IMR-90 (cell line): ENCODE measurements at regions not wholly inside any gene's neighbourhood (a gene's known extent, or its start where the extent isn't known, plus 50 kb on each side); places are given as distances from the start of the nearest gene placed in this dataset.

Experiments used
- ATAC-seq: fragments of 200-7000 bp; cut with Tn5 transposase; 2 replicates; pipeline ENCODE4 v1.9.1; 2020; ENCODE audit warnings: low read depth, mild to moderate bottlenecking, moderate library complexity
- BruUV-seq: library from RNA; stranded (reverse); fragments of 400-500 nt; replicated peaks from 2 replicates; lab custom pipeline; 2021; lab: Mats Ljungman, UMichigan
- CTCF ChIA-PET: fragments of 300-600 bp; formaldehyde crosslinking; extraction: SDS; loops from one replicate; lab custom pipeline; 2021; ENCODE audit warnings: antibody characterized with exemption; lab: Yijun Ruan, JAX
- POLR2A ChIA-PET: fragments of 300-600 bp; sonication (Branson Sonifier 250); formaldehyde crosslinking; loops from one replicate; lab custom pipeline; 2022; ENCODE audit warnings: antibody characterized with exemption; ENCODE audit not compliant: unreplicated experiment; lab: Charles Lee
- DNase-seq: peaks from one replicate; pipeline ENCODE4 v3.0.0; 2013
- H2AFZ ChIP-seq: replicated peaks from 2 replicates; pipeline ENCODE3; 2013; ENCODE audit warnings: low read length, mild to moderate bottlenecking; ENCODE audit not compliant: poor library complexity
- H2AK5ac ChIP-seq: 2 replicates; pipeline ENCODE4 v1.6.1; 2013; ENCODE audit warnings: low read depth, low read length, inconsistent platforms
- H2AK9ac ChIP-seq: replicated peaks from 2 replicates; pipeline ENCODE3; 2013; ENCODE audit warnings: mild to moderate bottlenecking, low read depth, low read length, moderate library complexity; ENCODE audit not compliant: poor library complexity
- H2BK120ac ChIP-seq: 2 replicates; pipeline ENCODE4 v1.6.1; 2013; ENCODE audit warnings: low read depth, low read length, inconsistent platforms
- H2BK15ac ChIP-seq: 3 replicates; pipeline ENCODE4 v1.6.1; 2013; ENCODE audit warnings: low read depth, low read length, inconsistent platforms
- H2BK20ac ChIP-seq: 2 replicates; pipeline ENCODE4 v1.6.1; 2013; ENCODE audit warnings: low read depth, mild to moderate bottlenecking, inconsistent platforms, low read length, moderate library complexity
- H2BK5ac ChIP-seq: 2 replicates; pipeline ENCODE4 v1.6.1; 2013; ENCODE audit warnings: mild to moderate bottlenecking, low read depth, low read length, inconsistent platforms; ENCODE audit not compliant: poor library complexity, severe bottlenecking
- H3K14ac ChIP-seq: replicated peaks from 2 replicates; pipeline ENCODE4 v1.6.1; 2013; ENCODE audit warnings: low read depth, low read length, inconsistent platforms
- H3K18ac ChIP-seq: 2 replicates; pipeline ENCODE4 v1.6.1; 2013; ENCODE audit warnings: low read depth, low read length, control low read depth
- H3K23ac ChIP-seq: 2 replicates; pipeline ENCODE4 v1.6.1; 2013; ENCODE audit warnings: low read depth, low read length, inconsistent platforms
- H3K27ac ChIP-seq: 2 replicates; pipeline ENCODE4 v1.5.1; 2013; ENCODE audit warnings: mild to moderate bottlenecking, control low read depth, low read length; ENCODE audit not compliant: insufficient read depth
- H3K27me3 ChIP-seq: 2 replicates; pipeline ENCODE4 v1.6.1; 2013; ENCODE audit warnings: low read length; ENCODE audit not compliant: control insufficient read depth, insufficient read depth
- H3K36me3 ChIP-seq: 2 replicates; pipeline ENCODE4 v1.6.1; 2013; ENCODE audit warnings: low read length, mixed read lengths; ENCODE audit not compliant: control insufficient read depth, insufficient read depth
- H3K4ac ChIP-seq: 2 replicates; pipeline ENCODE4 v1.6.1; 2013; ENCODE audit warnings: low read depth, low read length, inconsistent platforms
- H3K4me1 ChIP-seq: 2 replicates; pipeline ENCODE4 v1.6.1; 2013; ENCODE audit warnings: low read length, mixed read lengths; ENCODE audit not compliant: control insufficient read depth, insufficient read depth
- H3K4me2 ChIP-seq: 2 replicates; pipeline ENCODE4 v1.6.1; 2013; ENCODE audit warnings: low read depth, mild to moderate bottlenecking, control low read depth, low read length, moderate library complexity
- H3K4me3 ChIP-seq: 2 replicates; pipeline ENCODE4 v1.5.1; 2013; ENCODE audit warnings: low read depth, mild to moderate bottlenecking, control low read depth, low read length, moderate library complexity; ENCODE audit not compliant: insufficient read depth
- H3K56ac ChIP-seq: 2 replicates; pipeline ENCODE4 v1.6.1; 2013; ENCODE audit warnings: low read length, inconsistent platforms; ENCODE audit not compliant: insufficient read depth; ENCODE audit errors: extremely low read depth
- H3K79me1 ChIP-seq, 2 experiments: 2 replicates each; pipeline ENCODE4 v1.6.1; 2013; ENCODE audit warnings: low read length in 2 of 2, inconsistent platforms in 1 of 2, low read depth in 1 of 2
- H3K9ac ChIP-seq: 2 replicates; pipeline ENCODE4 v1.6.1; 2013; ENCODE audit warnings: low read depth, low read length, control low read depth
- H3K9me1 ChIP-seq: 2 replicates; pipeline ENCODE4 v1.6.1; 2013; ENCODE audit warnings: low read length, inconsistent platforms; ENCODE audit not compliant: insufficient read depth
- H3K9me3 ChIP-seq: 2 replicates; pipeline ENCODE4 v1.6.1; 2013; ENCODE audit warnings: low read length; ENCODE audit not compliant: control insufficient read depth, insufficient read depth
- H4K20me1 ChIP-seq: 2 replicates; pipeline ENCODE4 v1.6.1; 2013; ENCODE audit warnings: low read length, inconsistent platforms; ENCODE audit not compliant: insufficient read depth
- H4K5ac ChIP-seq: 2 replicates; pipeline ENCODE4 v1.6.1; 2013; ENCODE audit warnings: mild to moderate bottlenecking, low read depth, low read length, control low read depth
- H4K8ac ChIP-seq, 2 experiments: 2 replicates each; pipeline ENCODE4 v1.6.1; 2013; ENCODE audit warnings: low read depth in 2 of 2, low read length in 2 of 2, control low read depth in 1 of 2, inconsistent platforms in 1 of 2
- H4K91ac ChIP-seq: 2 replicates; pipeline ENCODE4 v1.6.1; 2013; ENCODE audit warnings: low read depth, low read length, inconsistent platforms; ENCODE audit not compliant: insufficient read depth
- BHLHE40 ChIP-seq: fragments of 150-350 bp; IDR thresholded peaks from 2 replicates; pipeline ENCODE4 v1.6.1; 2016; ENCODE audit warnings: mild to moderate bottlenecking, low read depth, low read length
- CEBPB ChIP-seq: IDR thresholded peaks from 2 replicates; pipeline ENCODE4 v1.6.1; 2012; ENCODE audit warnings: low read depth, low read length, improper control_type of control experiment
- CHD1 ChIP-seq: IDR thresholded peaks from 2 replicates; pipeline ENCODE4 v1.6.1; 2012; ENCODE audit warnings: low read depth, low read length, improper control_type of control experiment
- FOS ChIP-seq: fragments of 150-350 bp; IDR thresholded peaks from 2 replicates; pipeline ENCODE4 v1.6.1; 2016; ENCODE audit warnings: low read depth, low read length
- MAFK ChIP-seq: IDR thresholded peaks from 2 replicates; pipeline ENCODE4 v1.6.1; 2012; ENCODE audit warnings: low read depth, low read length, improper control_type of control experiment
- MAZ ChIP-seq: IDR thresholded peaks from 2 replicates; pipeline ENCODE4 v1.6.1; 2012; ENCODE audit warnings: low read depth, mild to moderate bottlenecking, low read length, improper control_type of control experiment, moderate library complexity, borderline replicate concordance
- MXI1 ChIP-seq: IDR thresholded peaks from 2 replicates; pipeline ENCODE4 v1.6.1; 2012; ENCODE audit warnings: low read depth, mild to moderate bottlenecking, low read length, moderate library complexity, borderline replicate concordance
- NFE2L2 ChIP-seq: fragments of 150-350 bp; IDR thresholded peaks from 2 replicates; pipeline ENCODE4 v1.6.1; 2016; ENCODE audit warnings: low read depth, mild to moderate bottlenecking, low read length
- POLR2A ChIP-seq: IDR thresholded peaks from 2 replicates; pipeline ENCODE4 v1.6.1; 2012; ENCODE audit warnings: mild to moderate bottlenecking, low read depth, low read length
- RAD21 ChIP-seq: IDR thresholded peaks from 2 replicates; pipeline ENCODE4 v1.6.1; 2012; ENCODE audit warnings: low read length, improper control_type of control experiment
- RCOR1 ChIP-seq: IDR thresholded peaks from 2 replicates; pipeline ENCODE4 v1.6.1; 2012; ENCODE audit warnings: mild to moderate bottlenecking, low read length, improper control_type of control experiment; ENCODE audit not compliant: insufficient replicate concordance
- RFX5 ChIP-seq: IDR thresholded peaks from 2 replicates; pipeline ENCODE4 v1.8.0; 2012; ENCODE audit warnings: low read depth, mild to moderate bottlenecking, low read length, moderate library complexity
- SMC3 ChIP-seq: fragments of 150-350 bp; IDR thresholded peaks from 2 replicates; pipeline ENCODE4 v1.6.1; 2016; ENCODE audit warnings: low read depth, mild to moderate bottlenecking, antibody characterized with exemption, low read length, moderate library complexity
- WGBS, 2 experiments: methylation state at CpG; one replicate each; pipeline versions ENCODE4 v1.1.5 to v1.1.7; 2013; ENCODE audit warnings: missing lambda C conversion rate in 2 of 2; ENCODE audit not compliant: insufficient read length in 1 of 2; ENCODE audit errors: extremely low coverage in 2 of 2; 5-methylcytosine and 5-hydroxymethylcytosine counted together
- dilution Hi-C: fragments of 300-500 bp; cut with HindIII; formaldehyde crosslinking; loops from one replicate; pipeline ENCODE4 v1.14.3; 2018; ENCODE audit warnings: low sequenced_read_pairs; ENCODE audit not compliant: unreplicated experiment
- in situ Hi-C: fragments of 300-500 bp; cut with MboI; formaldehyde crosslinking; loops from 3 replicates; pipeline ENCODE4 v1.14.3; 2019; ENCODE audit warnings: low sequenced_read_pairs, inconsistent platforms, mixed read lengths
- intact Hi-C: fragments of 100-400 bp; cut with micrococcal nuclease; formaldehyde crosslinking; loops from 2 replicates; pipeline ENCODE4 v1.10.0; 2022
- TF ChIP-seq, protein P1 (sequence below): fragments of 150-350 bp; IDR thresholded peaks from 2 replicates; pipeline ENCODE4 v1.6.1; 2016; ENCODE audit warnings: low read depth, mild to moderate bottlenecking, low read length, moderate library complexity, borderline replicate concordance
- TF ChIP-seq, protein P2 (sequence below): conservative IDR thresholded peaks from 2 replicates; pipeline ENCODE4 v1.5.1; 2012; ENCODE audit warnings: mild to moderate bottlenecking, low read depth, low read length, improper control_type of control experiment
- TF ChIP-seq, protein P3 (sequence below): fragments of 150-350 bp; IDR thresholded peaks from 2 replicates; pipeline ENCODE4 v1.6.1; 2017; ENCODE audit warnings: mild to moderate bottlenecking, antibody characterized with exemption, low read length, low read depth

DNA sequence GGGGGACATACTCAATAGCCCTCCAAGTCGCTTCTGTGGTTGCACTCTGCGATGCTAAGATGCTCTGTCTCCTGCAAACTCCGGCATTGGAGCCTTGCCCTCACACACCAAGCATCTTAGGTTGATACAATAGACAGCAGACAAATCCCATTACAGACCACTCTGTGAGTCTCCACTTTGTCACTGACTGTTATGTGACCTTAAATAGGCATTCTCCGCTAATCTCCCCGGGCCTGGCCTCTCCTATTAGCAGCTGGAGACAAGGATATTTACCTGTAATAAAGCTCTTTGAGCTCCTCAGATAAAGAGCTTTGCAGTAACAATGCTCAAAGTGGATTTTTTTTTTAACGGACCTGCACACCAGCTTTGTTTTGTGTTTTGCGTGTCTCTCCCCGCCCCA, 479.7 kb upstream of the TBX3 start:
- no peak overlapping the region for H3K18ac ChIP-seq
- H3K4me2 ChIP-seq = no peak overlapping the region
- H2BK15ac ChIP-seq = no peak overlapping the region
- H4K20me1 ChIP-seq = no peaks in the 10 kb centered on the region
- no peaks in the 10 kb centered on the region for H3K27me3 ChIP-seq
- H3K27ac ChIP-seq = no peak overlapping the region
- no peak overlapping the region; the same call in 1 of the 2 replicates for H2BK120ac ChIP-seq
- no peak overlapping the region for H2AK5ac ChIP-seq
- no peaks in the 10 kb centered on the region for H3K9me3 ChIP-seq
- CTCF ChIA-PET = interaction anchor here (0.6 kb wide), 1 partner anchor 1001 kb away, joined by 5 read pairs; no protein-coding TSS in a partner anchor
- no TSS peak for BruUV-seq
- no peak overlapping the region for H3K4ac ChIP-seq
- dilution Hi-C loops (no loop called here), intact Hi-C loops (no loop called here), in situ Hi-C loops (no loop called here)
- no peak overlapping the region for H4K91ac ChIP-seq
- H2AK9ac ChIP-seq = no peak overlapping the region
- no peak overlapping the region for H4K5ac ChIP-seq
- H3K4me3 ChIP-seq = no peak overlapping the region
- H3K56ac ChIP-seq = no peak overlapping the region
- H2BK5ac ChIP-seq = no peak overlapping the region
- no peak overlapping the region for H3K9ac ChIP-seq
- no peaks in the 10 kb centered on the region for H3K9me1 ChIP-seq
- H3K4me1 ChIP-seq = no peaks in the 10 kb centered on the region; the same call in 1 of the 2 replicates
- no peak for ATAC-seq
- POLR2A ChIA-PET = no interaction called here
- H3K36me3 ChIP-seq = no peaks in the 10 kb centered on the region
- no peak overlapping the region for H3K23ac ChIP-seq
- no peak overlapping the region for H3K14ac ChIP-seq
- H2BK20ac ChIP-seq = no peak overlapping the region
- WGBS, 2 experiments = 100% methylated on average over 1 of the region's 8 CpGs; no CpG with 5 or more reads in 1 of the 2 experiments
- H2AFZ ChIP-seq = no peak overlapping the region
- DNase-seq = no peak
- no peaks in the 10 kb centered on the region for H3K79me1 ChIP-seq
- TF ChIP-seq RFX5 = no peak
- TF ChIP-seq BHLHE40 = no peak
- TF ChIP-seq, protein P1, sequence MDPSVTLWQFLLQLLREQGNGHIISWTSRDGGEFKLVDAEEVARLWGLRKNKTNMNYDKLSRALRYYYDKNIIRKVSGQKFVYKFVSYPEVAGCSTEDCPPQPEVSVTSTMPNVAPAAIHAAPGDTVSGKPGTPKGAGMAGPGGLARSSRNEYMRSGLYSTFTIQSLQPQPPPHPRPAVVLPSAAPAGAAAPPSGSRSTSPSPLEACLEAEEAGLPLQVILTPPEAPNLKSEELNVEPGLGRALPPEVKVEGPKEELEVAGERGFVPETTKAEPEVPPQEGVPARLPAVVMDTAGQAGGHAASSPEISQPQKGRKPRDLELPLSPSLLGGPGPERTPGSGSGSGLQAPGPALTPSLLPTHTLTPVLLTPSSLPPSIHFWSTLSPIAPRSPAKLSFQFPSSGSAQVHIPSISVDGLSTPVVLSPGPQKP = no peak
- TF ChIP-seq, protein P2, sequence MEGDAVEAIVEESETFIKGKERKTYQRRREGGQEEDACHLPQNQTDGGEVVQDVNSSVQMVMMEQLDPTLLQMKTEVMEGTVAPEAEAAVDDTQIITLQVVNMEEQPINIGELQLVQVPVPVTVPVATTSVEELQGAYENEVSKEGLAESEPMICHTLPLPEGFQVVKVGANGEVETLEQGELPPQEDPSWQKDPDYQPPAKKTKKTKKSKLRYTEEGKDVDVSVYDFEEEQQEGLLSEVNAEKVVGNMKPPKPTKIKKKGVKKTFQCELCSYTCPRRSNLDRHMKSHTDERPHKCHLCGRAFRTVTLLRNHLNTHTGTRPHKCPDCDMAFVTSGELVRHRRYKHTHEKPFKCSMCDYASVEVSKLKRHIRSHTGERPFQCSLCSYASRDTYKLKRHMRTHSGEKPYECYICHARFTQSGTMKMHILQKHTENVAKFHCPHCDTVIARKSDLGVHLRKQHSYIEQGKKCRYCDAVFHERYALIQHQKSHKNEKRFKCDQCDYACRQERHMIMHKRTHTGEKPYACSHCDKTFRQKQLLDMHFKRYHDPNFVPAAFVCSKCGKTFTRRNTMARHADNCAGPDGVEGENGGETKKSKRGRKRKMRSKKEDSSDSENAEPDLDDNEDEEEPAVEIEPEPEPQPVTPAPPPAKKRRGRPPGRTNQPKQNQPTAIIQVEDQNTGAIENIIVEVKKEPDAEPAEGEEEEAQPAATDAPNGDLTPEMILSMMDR = no peak
- TF ChIP-seq RAD21 = no peak
- no peak for TF ChIP-seq MAZ
- TF ChIP-seq CHD1 = no peak
- TF ChIP-seq CEBPB = no peak
- TF ChIP-seq SMC3 = no peak
- TF ChIP-seq FOS = no peak
- TF ChIP-seq POLR2A = no peak
- no peak for TF ChIP-seq MAFK
- TF ChIP-seq, protein P3, sequence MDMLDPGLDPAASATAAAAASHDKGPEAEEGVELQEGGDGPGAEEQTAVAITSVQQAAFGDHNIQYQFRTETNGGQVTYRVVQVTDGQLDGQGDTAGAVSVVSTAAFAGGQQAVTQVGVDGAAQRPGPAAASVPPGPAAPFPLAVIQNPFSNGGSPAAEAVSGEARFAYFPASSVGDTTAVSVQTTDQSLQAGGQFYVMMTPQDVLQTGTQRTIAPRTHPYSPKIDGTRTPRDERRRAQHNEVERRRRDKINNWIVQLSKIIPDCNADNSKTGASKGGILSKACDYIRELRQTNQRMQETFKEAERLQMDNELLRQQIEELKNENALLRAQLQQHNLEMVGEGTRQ = no peak
- TF ChIP-seq NFE2L2 = no peak
- TF ChIP-seq MXI1 = no peak
- TF ChIP-seq RCOR1 = no peak
- H4K8ac ChIP-seq = no peak overlapping the region
